B cell (primary cell): ENCODE measurements at regions not wholly inside any gene's neighbourhood (a gene's known extent, or its start where the extent isn't known, plus 50 kb on each side); places are given as distances from the start of the nearest gene placed in this dataset.
A peak's percentile ranks its signal among the peaks of the same experiment; 100 is the strongest.

Experiments used
- ATAC-seq: fragments of 200-7000 bp; cut with Tn5 transposase; one replicate; pipeline ENCODE4 v1.10.0; 2021; ENCODE audit warnings: low read depth, mild to moderate bottlenecking, moderate number of reproducible peaks, moderate library complexity
- CTCF ChIA-PET: fragments of 350-600 bp; sonication (Branson Sonifier 250); formaldehyde crosslinking; loops from one replicate; lab custom pipeline; 2021; ENCODE audit warnings: antibody characterized with exemption, inconsistent platforms; lab: Charles Lee
- POLR2A ChIA-PET: fragments of 350-600 bp; sonication (Branson Sonifier 250); formaldehyde crosslinking; loops from one replicate; lab custom pipeline; 2021; ENCODE audit warnings: antibody characterized with exemption; lab: Charles Lee
- DNase-seq: peaks from one replicate; pipeline ENCODE4 v3.0.0; 2013
- H2AFZ ChIP-seq: 2 replicates; pipeline ENCODE4 v1.6.1; 2012; ENCODE audit warnings: mild to moderate bottlenecking, low read depth, low read length; ENCODE audit not compliant: insufficient read depth, poor library complexity, severe bottlenecking
- H3K27ac ChIP-seq, 2 donors: 1 replicate in 1 of 2; 2 replicates in 1 of 2; pipeline ENCODE4 v1.5.1; 2012 to 2013; ENCODE audit warnings: low read length in 2 of 2, mild to moderate bottlenecking in 2 of 2, moderate library complexity in 1 of 2
- H3K27me3 ChIP-seq, 4 experiments: fragments of 200-600 bp in 1 of 4; sonication (generic) in 1 of 4; replicated peaks in 1 of 4; 1 replicate in 2 of 4; 2 replicates in 2 of 4; pipeline versions ENCODE4 v1.6.1 to v1.7.0; 2013 to 2016; ENCODE audit warnings: low read length in 3 of 4, mild to moderate bottlenecking in 2 of 4, mixed read lengths in 1 of 4, moderate library complexity in 1 of 4; ENCODE audit not compliant: insufficient read depth in 4 of 4, control insufficient read depth in 3 of 4; ENCODE audit errors: control extremely low read depth in 1 of 4
- H3K36me3 ChIP-seq, 2 experiments: replicated peaks in 1 of 2; 1 replicate in 1 of 2; 2 replicates in 1 of 2; pipeline versions ENCODE4 v1.6.1 to v1.7.1; 2013; ENCODE audit warnings: low read length in 1 of 2; ENCODE audit not compliant: insufficient read depth in 2 of 2, control insufficient read depth in 1 of 2; ENCODE audit errors: control extremely low read depth in 1 of 2, extremely low read depth in 1 of 2
- H3K4me1 ChIP-seq, 2 donors: fragments of 200-600 bp in 1 of 2; sonication (generic) in 1 of 2; 1 replicate in 1 of 2; 2 replicates in 1 of 2; pipeline versions ENCODE4 v1.5.1 to v1.6.1; 2013 to 2017; ENCODE audit warnings: low read length in 2 of 2; ENCODE audit not compliant: control insufficient read depth in 2 of 2, insufficient read depth in 2 of 2
- H3K4me2 ChIP-seq: replicated peaks from 2 replicates; pipeline ENCODE3; 2012; ENCODE audit warnings: mild to moderate bottlenecking, low read depth, low read length; ENCODE audit not compliant: poor library complexity, severe bottlenecking
- H3K4me3 ChIP-seq, 5 experiments: fragments of 200-600 bp in 1 of 5; sonication (generic) in 1 of 5; 1 replicate in 3 of 5; 2 replicates in 2 of 5; pipeline versions ENCODE4 v1.5.1 to v1.7.0; 2011 to 2016; ENCODE audit warnings: low read length in 4 of 5, mild to moderate bottlenecking in 4 of 5, low read depth in 2 of 5, control low read depth in 1 of 5, moderate library complexity in 1 of 5; ENCODE audit not compliant: insufficient read depth in 1 of 5; ENCODE audit errors: control extremely low read depth in 1 of 5, extremely low read depth in 1 of 5
- H3K79me2 ChIP-seq: fragments of 200-600 bp; sonication (generic); one replicate; pipeline ENCODE4 v1.6.0; 2016; ENCODE audit warnings: low read length; ENCODE audit not compliant: control insufficient read depth, insufficient read depth
- H3K9ac ChIP-seq: fragments of 200-600 bp; sonication (generic); 2 replicates; pipeline ENCODE4 v1.6.1; 2017; ENCODE audit warnings: mild to moderate bottlenecking, low read length, moderate library complexity
- H3K9me3 ChIP-seq, 3 donors: one replicate each; pipeline versions ENCODE4 v1.6.1 to v1.7.1; 2013; ENCODE audit warnings: low read length in 2 of 3; ENCODE audit not compliant: control insufficient read depth in 2 of 3, insufficient read depth in 1 of 3; ENCODE audit errors: control extremely low read depth in 1 of 3
- H4K20me1 ChIP-seq: 2 replicates; pipeline ENCODE4 v1.6.0; 2012; ENCODE audit warnings: mild to moderate bottlenecking, low read length; ENCODE audit not compliant: insufficient read depth, control insufficient read depth, poor library complexity, severe bottlenecking
- H3K27ac Mint-ChIP-seq: one replicate; pipeline ENCODE4 v1.8.0; 2021; ENCODE audit warnings: mixed read lengths
- H3K27me3 Mint-ChIP-seq: one replicate; pipeline ENCODE4 v1.8.0; 2021; ENCODE audit warnings: mixed read lengths
- H3K4me1 Mint-ChIP-seq: one replicate; pipeline ENCODE4 v1.8.0; 2021; ENCODE audit warnings: mixed read lengths
- H3K4me3 Mint-ChIP-seq: one replicate; pipeline ENCODE4 v1.8.0; 2021; ENCODE audit warnings: mixed read lengths
- H3K9me3 Mint-ChIP-seq: one replicate; pipeline ENCODE4 v1.8.0; 2022; ENCODE audit warnings: mixed read lengths; ENCODE audit not compliant: insufficient read depth
- EZH2 ChIP-seq: IDR thresholded peaks from 2 replicates; pipeline ENCODE4 v1.6.1; 2012; ENCODE audit warnings: borderline replicate concordance, low read depth, mild to moderate bottlenecking, moderate library complexity, low read length; ENCODE audit not compliant: insufficient read depth, poor library complexity, severe bottlenecking
- WGBS: methylation state at CpG from one replicate; pipeline ENCODE4 v1.1.5; 2013; ENCODE audit warnings: missing lambda C conversion rate; ENCODE audit not compliant: insufficient coverage; 5-methylcytosine and 5-hydroxymethylcytosine counted together
- intact Hi-C: fragments of 100-400 bp; cut with micrococcal nuclease; formaldehyde crosslinking; loops from one replicate; pipeline ENCODE4 v1.10.0; 2022
- TF ChIP-seq, protein P1 (sequence below): fragments of 200-600 bp; IDR thresholded peaks from one replicate; pipeline ENCODE4 v1.8.0; 2022; ENCODE audit warnings: antibody characterized with exemption, mild to moderate bottlenecking

DNA sequence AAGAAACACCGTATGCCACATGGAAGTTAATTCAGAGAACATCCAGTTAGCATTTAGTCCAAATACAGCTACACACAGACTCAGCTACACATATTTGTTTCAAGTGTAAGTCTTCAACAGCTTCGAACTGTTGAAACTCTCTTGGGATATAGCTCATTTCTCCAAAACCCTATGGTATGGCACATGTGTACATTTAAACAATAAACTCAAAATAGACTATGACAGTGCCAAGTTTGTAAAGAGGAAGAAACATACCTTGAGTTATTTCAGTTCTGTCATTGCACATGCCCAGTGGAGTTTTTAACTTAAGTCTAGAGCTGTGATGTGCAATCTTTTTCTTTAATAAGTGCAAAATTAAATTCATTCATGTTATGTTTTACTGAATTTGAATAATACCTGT lies 155.1 kb upstream of the RAI14 start:
- WGBS: no CpG with 5 or more reads among the region's 2 CpGs
- Histone ChIP-seq H3K27ac (no peak overlapping the region), H3K4me1 (peaks cover 4 to 20% of the 10 kb centered on the region in 2 donors), H4K20me1 (no peaks in the 10 kb centered on the region), H3K79me2 (no peaks in the 10 kb centered on the region), H3K4me2 (no peak overlapping the region), H3K9ac (no peak overlapping the region), H3K4me3 (no peak overlapping the region), H3K9me3 (no peaks in the 10 kb centered on the region), H3K27me3 (no peaks in the 10 kb centered on the region), H2AFZ (peak overlapping the region; percentile 36), H3K36me3 (no peaks in the 10 kb centered on the region)
- Mint-ChIP-seq H3K4me3 (no peak overlapping the region), H3K27ac (no peak overlapping the region), H3K4me1 (peaks cover 21% of the 10 kb centered on the region), H3K9me3 (no peaks in the 10 kb centered on the region), H3K27me3 (peaks cover 3% of the 10 kb centered on the region)
- CTCF ChIA-PET: interaction anchor here (1.5 to 3.2 kb wide), 3 partner anchors 11 to 19 kb away, joined by 3 to 24 read pairs (median 5); no protein-coding TSS in a partner anchor
- TF ChIP-seq, protein P1, sequence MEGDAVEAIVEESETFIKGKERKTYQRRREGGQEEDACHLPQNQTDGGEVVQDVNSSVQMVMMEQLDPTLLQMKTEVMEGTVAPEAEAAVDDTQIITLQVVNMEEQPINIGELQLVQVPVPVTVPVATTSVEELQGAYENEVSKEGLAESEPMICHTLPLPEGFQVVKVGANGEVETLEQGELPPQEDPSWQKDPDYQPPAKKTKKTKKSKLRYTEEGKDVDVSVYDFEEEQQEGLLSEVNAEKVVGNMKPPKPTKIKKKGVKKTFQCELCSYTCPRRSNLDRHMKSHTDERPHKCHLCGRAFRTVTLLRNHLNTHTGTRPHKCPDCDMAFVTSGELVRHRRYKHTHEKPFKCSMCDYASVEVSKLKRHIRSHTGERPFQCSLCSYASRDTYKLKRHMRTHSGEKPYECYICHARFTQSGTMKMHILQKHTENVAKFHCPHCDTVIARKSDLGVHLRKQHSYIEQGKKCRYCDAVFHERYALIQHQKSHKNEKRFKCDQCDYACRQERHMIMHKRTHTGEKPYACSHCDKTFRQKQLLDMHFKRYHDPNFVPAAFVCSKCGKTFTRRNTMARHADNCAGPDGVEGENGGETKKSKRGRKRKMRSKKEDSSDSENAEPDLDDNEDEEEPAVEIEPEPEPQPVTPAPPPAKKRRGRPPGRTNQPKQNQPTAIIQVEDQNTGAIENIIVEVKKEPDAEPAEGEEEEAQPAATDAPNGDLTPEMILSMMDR: no peak
- no peak for TF ChIP-seq EZH2
- POLR2A ChIA-PET: no interaction called here
- ATAC-seq (no peak), DNase-seq (no peak)
- intact Hi-C loops: no loop called here

DNA sequence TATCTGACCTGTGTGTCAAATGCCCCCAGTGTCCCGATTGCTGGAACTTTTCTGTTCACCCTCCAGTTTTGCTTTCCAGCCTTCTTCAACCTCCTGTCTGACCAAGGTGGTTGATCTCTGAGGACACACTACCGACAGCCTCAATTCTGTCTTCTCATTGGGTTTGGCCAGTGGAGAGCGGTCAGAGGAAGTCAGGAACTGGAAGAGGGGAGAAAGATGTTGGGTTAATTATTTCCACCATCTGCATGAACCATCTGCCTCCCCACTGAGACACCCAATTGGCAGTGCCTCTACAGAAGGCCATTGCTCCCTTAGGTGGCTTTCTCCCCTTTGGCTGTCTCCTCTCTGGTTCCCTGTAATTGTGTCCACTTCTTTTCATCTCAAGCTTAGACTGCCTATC lies 154.3 kb upstream of the RAI14 start:
- peaks cover 4 to 20% of the 10 kb centered on the region in 2 donors for H3K4me1 ChIP-seq
- H3K4me1 Mint-ChIP-seq: peaks cover 21% of the 10 kb centered on the region
- H2AFZ ChIP-seq: no peak overlapping the region
- H3K4me2 ChIP-seq: no peak overlapping the region
- H3K36me3 ChIP-seq: no peaks in the 10 kb centered on the region
- ChIA-PET POLR2A (no interaction called here), CTCF (interaction anchor here (0.9 kb wide), 1 partner anchor 16 kb away, joined by 3 read pairs; no protein-coding TSS in a partner anchor)
- WGBS: 100% methylated on average over 1 of the region's 3 CpGs
- no peak overlapping the region for H3K27ac Mint-ChIP-seq
- H3K9ac ChIP-seq: no peak overlapping the region
- no peaks in the 10 kb centered on the region for H3K9me3 ChIP-seq
- H3K79me2 ChIP-seq: no peaks in the 10 kb centered on the region
- H3K27me3 ChIP-seq: no peaks in the 10 kb centered on the region
- DNase-seq: no peak
- H3K9me3 Mint-ChIP-seq: no peaks in the 10 kb centered on the region
- no peak overlapping the region for H3K4me3 ChIP-seq
- ATAC-seq: no peak
- H3K27me3 Mint-ChIP-seq: peaks cover 6% of the 10 kb centered on the region
- TF ChIP-seq, protein P1: no peak
- TF ChIP-seq EZH2: no peak
- H4K20me1 ChIP-seq: no peaks in the 10 kb centered on the region
- no peak overlapping the region for H3K27ac ChIP-seq
- intact Hi-C loops: no loop called here
- no peak overlapping the region for H3K4me3 Mint-ChIP-seq
